GM11168 (cell line): ENCODE measurements at regions not wholly inside any gene's neighbourhood (a gene's known extent, or its start where the extent isn't known, plus 50 kb on each side); places are given as distances from the start of the nearest gene placed in this dataset.

ENCODE experiments used
- in situ Hi-C: fragments of 300-500 bp; cut with MboI; formaldehyde crosslinking; loops from one replicate; pipeline ENCODE4 v1.12.0; 2022; ENCODE audit warnings: low sequenced_read_pairs; ENCODE audit not compliant: unreplicated experiment

DNA sequence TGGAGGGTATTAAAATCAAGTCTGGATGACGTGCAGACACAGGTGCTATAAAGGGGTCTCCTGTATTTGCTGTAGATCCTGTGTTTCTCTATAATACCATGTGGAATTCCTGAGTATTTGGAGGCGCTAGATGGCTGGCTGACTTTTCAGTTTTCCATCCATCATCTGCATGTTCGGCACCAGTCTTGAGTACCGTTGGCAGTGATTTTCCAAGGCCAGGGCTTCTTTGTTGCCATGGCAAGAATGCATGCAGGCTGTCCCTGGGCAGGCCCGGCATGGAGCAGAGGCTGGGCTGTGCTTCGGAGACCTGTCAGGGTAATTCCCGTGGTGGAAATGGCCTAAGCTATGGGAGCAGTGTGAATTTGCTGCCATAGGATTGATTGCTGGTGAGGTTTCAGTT, 405.9 kb upstream of the HS6ST1 start:
- in situ Hi-C loops: no loop called here

GRCh38 chr2:128724972-128725371, 406.3 kb upstream of the HS6ST1 start:
- in situ Hi-C loops: no loop called here

- in situ Hi-C loops: no loop called here
These were observed 407.6 kb upstream of the HS6ST1 start for GRCh38 chr2:128726236-128726635.

GRCh38 chr2:128726911-128727310, 408.2 kb upstream of the HS6ST1 start:
- in situ Hi-C loops: no loop called here

DNA sequence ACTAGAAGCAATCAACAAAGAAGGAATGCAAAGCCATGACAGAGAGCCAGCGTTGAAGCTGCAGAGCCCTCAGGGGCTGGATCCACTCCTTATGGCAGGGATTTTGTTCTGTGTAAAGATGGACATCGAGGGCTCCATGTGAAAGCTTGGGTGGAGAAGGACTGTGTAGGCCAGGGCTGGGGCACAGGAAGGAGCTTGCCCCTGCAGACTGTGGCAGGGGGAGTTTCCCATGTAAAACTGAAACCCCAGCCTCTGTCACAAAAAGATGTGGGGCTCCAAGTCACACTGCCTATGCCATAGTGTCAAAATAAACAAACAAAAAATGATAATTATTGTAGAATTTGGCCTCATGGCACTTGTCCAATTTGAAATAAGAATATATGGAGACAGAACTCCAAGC, 408.7 kb upstream of the HS6ST1 start:
- in situ Hi-C loops: no loop called here

- in situ Hi-C loops: no loop called here
These were observed 409.2 kb upstream of the HS6ST1 start for GRCh38 chr2:128727914-128728313.

DNA sequence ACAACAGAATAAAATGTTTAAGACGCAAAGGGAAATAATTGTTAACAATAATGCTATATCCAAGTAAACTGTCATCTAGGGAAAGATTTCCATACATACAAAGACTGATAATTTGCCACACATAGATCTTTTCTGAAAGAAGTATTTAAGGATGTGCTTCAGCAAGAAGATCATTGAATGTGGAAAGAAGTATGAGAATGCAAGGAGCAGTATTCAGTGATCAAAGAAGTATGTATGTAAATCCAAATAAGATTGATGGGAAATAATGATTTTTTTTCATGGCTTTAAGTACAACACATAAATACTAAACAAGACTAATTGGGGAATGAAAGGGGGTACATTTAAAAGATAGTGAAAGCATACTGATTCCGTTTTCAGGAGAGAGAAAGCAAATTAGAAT, 410.4 kb upstream of the HS6ST1 start:
- in situ Hi-C loops: no loop called here

- in situ Hi-C loops: loop anchor here (10.0 kb wide), 1 partner anchor 663 kb away; no protein-coding TSS in a partner anchor
These were observed 413.5 kb upstream of the HS6ST1 start for GRCh38 chr2:128731994-128732650.

- in situ Hi-C loops: loop anchor here (10.0 kb wide), 1 partner anchor 662 kb away; no protein-coding TSS in a partner anchor
These were observed 414.3 kb upstream of the HS6ST1 start for GRCh38 chr2:128732976-128733431.

DNA sequence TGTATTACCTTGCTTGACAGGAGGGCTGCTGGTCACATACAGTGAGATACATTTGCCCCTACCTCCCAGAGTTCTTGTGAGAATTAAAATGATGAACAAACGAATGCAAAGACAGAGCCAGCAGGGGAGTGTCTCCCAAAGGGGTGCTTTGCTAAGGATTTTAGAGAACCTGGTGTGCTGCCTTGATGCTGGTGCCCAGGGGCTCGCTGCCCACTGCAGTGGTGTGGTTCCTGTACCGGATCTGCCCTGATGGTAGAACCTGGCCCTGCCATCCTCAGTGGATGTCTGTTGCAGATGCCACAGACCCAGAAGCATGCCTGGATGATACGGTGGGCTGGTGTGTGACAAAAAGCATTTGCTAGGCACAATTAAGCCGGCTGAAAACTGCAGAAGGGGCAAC, 414.8 kb upstream of the HS6ST1 start:
- in situ Hi-C loops: loop anchor here (10.0 kb wide), 1 partner anchor 661 kb away; no protein-coding TSS in a partner anchor

DNA sequence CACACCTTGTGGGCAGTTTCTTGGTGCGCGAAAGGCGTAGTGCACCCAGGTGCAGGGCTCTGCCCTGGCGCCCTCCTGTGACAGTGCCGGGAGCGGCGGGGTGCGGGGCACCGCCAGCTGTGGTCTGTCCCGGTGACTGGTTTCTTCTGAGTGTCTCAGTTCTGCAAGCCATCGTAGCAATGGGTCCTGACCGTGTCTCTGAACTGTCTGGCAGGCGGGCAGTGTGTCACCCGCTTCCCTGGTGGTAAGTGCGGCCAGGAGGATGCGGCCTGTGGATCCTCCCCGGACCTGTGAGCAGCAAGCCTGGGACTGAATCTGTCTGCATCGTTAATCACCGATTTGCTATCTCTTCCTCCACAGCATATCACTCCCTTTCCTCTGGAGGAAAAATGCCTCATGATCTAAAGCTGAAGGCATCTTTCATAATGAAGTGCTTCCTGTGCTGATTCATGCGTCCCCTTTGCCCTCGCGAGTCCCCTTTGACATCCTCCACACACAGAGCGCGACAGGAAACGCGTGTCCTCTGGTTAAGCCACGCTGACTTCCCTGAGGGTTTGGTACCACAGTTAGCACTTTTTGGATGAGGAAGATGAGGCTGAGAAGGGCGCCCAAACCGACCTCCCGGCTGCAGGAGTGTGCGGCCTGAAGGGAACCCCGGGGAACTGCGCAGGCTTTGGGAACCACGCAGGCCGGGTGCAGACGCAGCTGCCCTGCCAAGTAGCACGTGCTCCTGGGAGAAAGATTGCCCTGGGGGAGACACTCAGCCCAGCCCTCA, 416.0 kb upstream of the HS6ST1 start:
- in situ Hi-C loops: loop anchor here (10.0 kb wide), 1 partner anchor 660 kb away; no protein-coding TSS in a partner anchor

- in situ Hi-C loops: loop anchor here (10.0 kb wide), 1 partner anchor 659 kb away; no protein-coding TSS in a partner anchor
These were observed 416.8 kb upstream of the HS6ST1 start for GRCh38 chr2:128735296-128735960.

GRCh38 chr2:128736046-128736688, 417.5 kb upstream of the HS6ST1 start:
- in situ Hi-C loops: loop anchor here (10.0 kb wide), 1 partner anchor 659 kb away; no protein-coding TSS in a partner anchor

GRCh38 chr2:128736689-128737545, 418.2 kb upstream of the HS6ST1 start:
- in situ Hi-C loops: loop anchor here (10.0 kb wide), 1 partner anchor 658 kb away; no protein-coding TSS in a partner anchor

- in situ Hi-C loops: loop anchor here (10.0 kb wide), 1 partner anchor 657 kb away; no protein-coding TSS in a partner anchor
These were observed 418.8 kb upstream of the HS6ST1 start for GRCh38 chr2:128737546-128737826.

DNA sequence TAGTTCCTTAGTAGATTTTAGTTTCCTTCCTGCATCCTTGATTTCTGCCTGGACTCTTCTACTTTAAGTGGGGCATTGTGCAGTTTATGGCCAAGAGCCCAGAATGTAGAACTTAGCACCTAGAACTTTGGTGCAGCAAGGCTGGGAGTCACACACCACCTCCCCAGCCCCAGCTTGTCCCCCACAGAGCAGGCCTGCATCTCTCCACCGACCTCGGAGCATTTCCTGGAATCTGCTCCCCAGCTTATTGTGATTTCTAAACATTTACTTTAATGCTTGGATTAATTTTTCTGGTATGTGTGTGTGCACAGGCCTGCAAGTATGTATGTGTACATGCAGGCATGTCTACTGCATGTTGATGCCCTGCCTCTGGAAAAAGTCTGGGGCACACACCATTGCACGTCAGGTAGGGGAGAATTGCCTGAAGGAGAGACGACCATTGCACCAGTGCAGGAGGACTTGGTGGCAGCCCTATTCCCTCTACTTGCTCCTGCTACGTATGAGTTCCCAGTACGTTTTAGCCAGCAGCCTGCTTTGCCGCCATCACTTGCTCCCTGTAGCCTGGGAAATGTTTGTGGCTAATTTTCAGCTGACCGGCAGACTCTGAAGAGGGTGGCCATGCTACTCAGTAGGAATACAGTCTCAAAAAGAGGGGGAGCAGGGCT, 419.9 kb upstream of the HS6ST1 start:
- in situ Hi-C loops: loop anchor here (10.0 kb wide), 1 partner anchor 656 kb away; no protein-coding TSS in a partner anchor

GRCh38 chr2:128742467-128742866, 423.8 kb upstream of the HS6ST1 start:
- in situ Hi-C loops: no loop called here

DNA sequence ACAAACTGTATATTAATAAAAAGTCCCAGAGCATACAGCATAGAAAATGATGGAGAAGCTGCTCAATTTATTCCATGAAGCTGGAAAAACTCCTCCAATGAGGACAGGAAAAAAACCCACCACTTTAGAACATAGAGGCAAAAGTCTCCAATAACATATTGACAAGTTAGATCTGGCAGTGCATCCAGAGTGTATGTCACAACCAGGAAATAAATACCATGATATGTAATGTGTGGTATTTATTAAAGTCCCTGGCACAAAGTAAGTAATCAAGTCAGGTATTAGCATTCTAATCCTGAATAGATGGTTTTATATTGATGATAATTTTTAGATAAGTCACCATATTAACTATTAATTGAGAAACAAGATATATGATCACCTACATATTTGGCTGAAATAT, 427.3 kb upstream of the HS6ST1 start:
- in situ Hi-C loops: no loop called here

- in situ Hi-C loops: no loop called here
These were observed 427.7 kb upstream of the HS6ST1 start for GRCh38 chr2:128746356-128746755.
